Ishikawa (cell line): ENCODE measurements at regions not wholly inside any gene's neighbourhood (a gene's known extent, or its start where the extent isn't known, plus 50 kb on each side); places are given as distances from the start of the nearest gene placed in this dataset.

Experiments used
- CREB1 ChIP-seq: IDR thresholded peaks from 2 replicates; pipeline ENCODE4 v1.6.1; 2012; ENCODE audit warnings: low read depth
- MAX ChIP-seq: IDR thresholded peaks from 2 replicates; pipeline ENCODE4 v1.6.1; 2012
- RAD21 ChIP-seq: IDR thresholded peaks from 2 replicates; pipeline ENCODE4 v1.6.1; 2012; ENCODE audit warnings: low read depth
- ZBTB7A ChIP-seq: IDR thresholded peaks from 2 replicates; pipeline ENCODE4 v1.6.1; 2012; ENCODE audit warnings: low read depth

- TF ChIP-seq ZBTB7A (no peak), RAD21 (no peak), CREB1 (no peak), MAX (no peak)
Observed at GRCh38 chr10:55146032-55146431, 345.0 kb upstream of the PCDH15 start.
